Stimulated activated naive B cell treated with anti-CD40 and anti-IgM and Interleukin-4, amounts not matched to agents 10 μg/mL and 1 μg/mL and 100 μg/mL, for 72 hours (primary cell): ENCODE measurements at regions not wholly inside any gene's neighbourhood (a gene's known extent, or its start where the extent isn't known, plus 50 kb on each side); places are given as distances from the start of the nearest gene placed in this dataset.

ENCODE experiments used
- ATAC-seq, 2 donors: fragments of 150-1000 bp; cut with Tn5 transposase; replicated peaks; 2 replicates each; pipeline ENCODE4 v1.10.0; 2021; ENCODE audit warnings: moderate library complexity in 1 of 2
- DNase-seq: peaks from one replicate; pipeline ENCODE4 v3.0.0; 2021
- H3K27ac Mint-ChIP-seq: one replicate; pipeline ENCODE4 v1.8.0; 2022; ENCODE audit warnings: mild to moderate bottlenecking, mixed read lengths
- H3K27me3 Mint-ChIP-seq, 2 donors: one replicate each; pipeline ENCODE4 v1.8.0; 2022; ENCODE audit warnings: mixed read lengths in 2 of 2
- H3K36me3 Mint-ChIP-seq, 2 donors: one replicate each; pipeline ENCODE4 v1.8.0; 2022; ENCODE audit warnings: mixed read lengths in 2 of 2, mild to moderate bottlenecking in 1 of 2
- H3K4me1 Mint-ChIP-seq, 2 donors: one replicate each; pipeline ENCODE4 v1.8.0; 2022; ENCODE audit warnings: mixed read lengths in 2 of 2, mild to moderate bottlenecking in 1 of 2
- H3K4me3 Mint-ChIP-seq, 2 donors: one replicate each; pipeline ENCODE4 v1.8.0; 2022; ENCODE audit warnings: mild to moderate bottlenecking in 2 of 2, mixed read lengths in 2 of 2, moderate library complexity in 1 of 2
- H3K9me3 Mint-ChIP-seq, 2 donors: one replicate each; pipeline ENCODE4 v1.8.0; 2022; ENCODE audit warnings: mixed read lengths in 2 of 2, mild to moderate bottlenecking in 1 of 2

DNA sequence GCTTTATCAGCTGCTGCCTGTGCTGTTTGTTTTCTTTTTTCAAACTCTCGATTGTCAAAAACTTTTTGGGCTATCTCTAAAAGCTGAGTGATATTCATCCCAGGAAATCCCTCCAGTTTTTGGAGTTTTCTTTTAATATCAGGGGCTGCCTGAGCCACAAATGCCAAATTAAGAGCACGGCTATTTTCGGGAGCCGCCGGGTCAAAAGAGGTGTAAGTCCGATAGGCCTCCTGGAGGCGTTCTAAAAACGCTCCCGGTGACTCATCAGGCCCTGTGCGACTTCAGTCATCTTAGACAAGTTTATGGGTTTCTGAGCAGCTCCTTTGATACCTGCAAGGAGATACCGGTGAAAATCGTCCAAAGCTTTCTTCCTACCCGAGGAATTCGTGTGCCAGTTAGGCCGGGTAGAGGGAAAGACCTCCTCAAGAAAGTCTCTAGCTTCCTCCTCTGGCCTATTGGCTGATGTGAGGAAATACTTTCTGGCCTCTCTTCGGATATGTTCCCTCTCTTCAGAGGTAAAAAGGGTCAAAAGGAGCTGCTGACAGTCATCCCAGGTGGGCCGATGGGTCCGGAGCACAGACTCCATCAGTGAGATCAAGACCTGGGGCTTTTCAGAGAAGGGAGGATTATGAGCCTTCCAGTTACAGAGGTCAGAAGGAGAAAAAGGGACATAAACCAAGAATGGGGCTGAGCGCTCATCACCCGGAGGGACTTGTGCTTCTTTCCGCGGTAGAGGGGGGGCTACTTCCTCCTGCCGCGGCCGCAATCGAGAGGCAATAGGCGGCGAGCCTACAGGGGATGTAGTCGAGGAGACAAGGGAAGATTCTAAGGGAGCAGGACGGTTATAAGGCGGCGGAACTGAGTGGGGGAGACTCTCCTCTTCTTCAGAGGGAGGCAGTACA is 151.1 kb downstream of the TRIM27 start:
- Mint-ChIP-seq H3K9me3 (peaks cover 8 to 10% of the 10 kb centered on the region in 2 donors), H3K27ac (peak overlapping the region; percentile 95), H3K36me3 (peaks cover 4 to 15% of the 10 kb centered on the region in 2 donors), H3K4me1 (peaks cover 0 to 6% of the 10 kb centered on the region in 2 donors), H3K27me3 (peaks cover 90 to 98% of the 10 kb centered on the region in 2 donors), H3K4me3 (peak overlapping the region; percentile 26 to 52)
- DNase-seq (no peak), ATAC-seq (no peak)

GRCh38 chr6:28774292-28775051 is 149.3 kb downstream of the TRIM27 start:
- ATAC-seq: no peak
- Mint-ChIP-seq H3K27me3 (peaks cover 87 to 98% of the 10 kb centered on the region in 2 donors), H3K4me3 (no peak overlapping the region), H3K27ac (peak overlapping the region; percentile 89), H3K36me3 (peaks cover 4 to 15% of the 10 kb centered on the region in 2 donors), H3K9me3 (peaks cover 6 to 10% of the 10 kb centered on the region in 2 donors), H3K4me1 (peaks cover 0 to 6% of the 10 kb centered on the region in 2 donors)
- no peak for DNase-seq

GRCh38 chr6:28775052-28775376 is 148.8 kb downstream of the TRIM27 start:
- no peak for ATAC-seq
- Mint-ChIP-seq H3K36me3 (peaks cover 4 to 15% of the 10 kb centered on the region in 2 donors), H3K4me1 (peaks cover 0 to 6% of the 10 kb centered on the region in 2 donors), H3K27ac (peak overlapping the region; percentile 89), H3K27me3 (peaks cover 87 to 98% of the 10 kb centered on the region in 2 donors), H3K4me3 (peak overlapping the region in 1 of 2 donors; percentile 47), H3K9me3 (peaks cover 9 to 10% of the 10 kb centered on the region in 2 donors)
- no peak for DNase-seq

GRCh38 chr6:28775405-28776129 is 148.2 kb downstream of the TRIM27 start:
- peak overlapping the region; percentile 89 for H3K27ac Mint-ChIP-seq
- peaks cover 0 to 6% of the 10 kb centered on the region in 2 donors for H3K4me1 Mint-ChIP-seq
- H3K4me3 Mint-ChIP-seq: peak overlapping the region in 1 of 2 donors; percentile 47
- ATAC-seq (no peak), DNase-seq (no peak)
- H3K27me3 Mint-ChIP-seq: peaks cover 86 to 98% of the 10 kb centered on the region in 2 donors
- H3K36me3 Mint-ChIP-seq: peaks cover 4 to 15% of the 10 kb centered on the region in 2 donors
- peaks cover 9 to 10% of the 10 kb centered on the region in 2 donors for H3K9me3 Mint-ChIP-seq

DNA sequence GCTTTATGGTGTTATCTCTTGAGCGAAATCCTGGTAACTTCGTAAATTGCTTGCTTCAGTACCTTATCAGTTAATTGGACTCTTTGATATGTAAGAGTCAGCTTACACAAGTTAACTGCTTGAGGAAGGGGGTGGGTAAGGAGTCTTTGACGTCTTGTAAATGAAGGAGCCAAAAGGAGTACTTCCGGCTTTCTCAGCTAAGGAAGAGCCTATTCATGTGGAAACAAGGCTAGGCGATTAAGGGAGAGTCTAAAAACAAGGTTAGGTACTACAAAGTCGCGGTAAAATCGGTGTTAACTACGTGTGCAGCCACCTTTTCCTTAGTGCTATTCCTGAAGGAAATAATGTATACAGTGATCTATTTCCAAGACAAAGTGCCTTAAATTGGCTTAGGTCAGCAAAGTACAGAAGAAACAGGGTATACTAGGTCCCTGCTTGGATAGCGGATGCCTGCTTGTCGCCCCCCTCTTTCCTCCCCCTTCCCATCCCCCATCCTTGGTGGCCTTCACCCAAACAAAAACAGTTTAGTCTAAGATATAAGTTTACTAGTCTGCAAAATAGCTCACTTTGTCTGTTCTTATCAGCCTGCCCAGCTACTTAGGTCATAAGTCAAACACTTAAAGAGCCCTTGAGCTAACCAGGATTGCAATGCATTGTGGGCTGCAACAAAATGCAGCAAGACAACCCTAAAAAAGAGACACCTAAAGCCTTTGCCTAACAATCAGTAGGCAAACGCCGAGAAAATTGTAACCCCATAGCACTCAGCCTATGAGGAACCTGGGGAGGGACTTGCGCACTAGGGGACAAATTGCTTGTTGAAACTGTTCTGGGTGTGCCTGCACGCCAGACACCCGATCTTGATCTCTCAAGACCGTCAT is 147.3 kb downstream of the TRIM27 start:
- no peak overlapping the region for H3K27ac Mint-ChIP-seq
- peaks cover 83 to 96% of the 10 kb centered on the region in 2 donors for H3K27me3 Mint-ChIP-seq
- DNase-seq (no peak), ATAC-seq (no peak)
- peaks cover 4 to 20% of the 10 kb centered on the region in 2 donors for H3K36me3 Mint-ChIP-seq
- peaks cover 9 to 10% of the 10 kb centered on the region in 2 donors for H3K9me3 Mint-ChIP-seq
- H3K4me1 Mint-ChIP-seq: peaks cover 3 to 8% of the 10 kb centered on the region in 2 donors
- no peak overlapping the region for H3K4me3 Mint-ChIP-seq

- peaks cover 10 to 11% of the 10 kb centered on the region in 2 donors for H3K9me3 Mint-ChIP-seq
- DNase-seq: no peak
These were observed 146.7 kb downstream of the TRIM27 start for GRCh38 chr6:28777147-28777461.

GRCh38 chr6:28782113-28782673 is 141.6 kb downstream of the TRIM27 start:
- Mint-ChIP-seq H3K9me3 (peaks cover 8 to 21% of the 10 kb centered on the region in 2 donors), H3K4me1 (peaks cover 4 to 12% of the 10 kb centered on the region in 2 donors), H3K27me3 (peaks cover 78 to 89% of the 10 kb centered on the region in 2 donors), H3K27ac (peak overlapping the region; percentile 90), H3K4me3 (peak overlapping the region; percentile 74 to 75), H3K36me3 (peaks cover 14 to 25% of the 10 kb centered on the region in 2 donors)
- ATAC-seq (no peak), DNase-seq (no peak)

More at GRCh38 chr6:28777147-28777461, 146.7 kb downstream of the TRIM27 start:
- H3K36me3 Mint-ChIP-seq: peaks cover 6 to 25% of the 10 kb centered on the region in 2 donors
- ATAC-seq: no peak
- peaks cover 83 to 96% of the 10 kb centered on the region in 2 donors for H3K27me3 Mint-ChIP-seq
- peaks cover 8 to 9% of the 10 kb centered on the region in 2 donors for H3K4me1 Mint-ChIP-seq
- H3K27ac Mint-ChIP-seq: no peak overlapping the region
- H3K4me3 Mint-ChIP-seq: no peak overlapping the region

DNA sequence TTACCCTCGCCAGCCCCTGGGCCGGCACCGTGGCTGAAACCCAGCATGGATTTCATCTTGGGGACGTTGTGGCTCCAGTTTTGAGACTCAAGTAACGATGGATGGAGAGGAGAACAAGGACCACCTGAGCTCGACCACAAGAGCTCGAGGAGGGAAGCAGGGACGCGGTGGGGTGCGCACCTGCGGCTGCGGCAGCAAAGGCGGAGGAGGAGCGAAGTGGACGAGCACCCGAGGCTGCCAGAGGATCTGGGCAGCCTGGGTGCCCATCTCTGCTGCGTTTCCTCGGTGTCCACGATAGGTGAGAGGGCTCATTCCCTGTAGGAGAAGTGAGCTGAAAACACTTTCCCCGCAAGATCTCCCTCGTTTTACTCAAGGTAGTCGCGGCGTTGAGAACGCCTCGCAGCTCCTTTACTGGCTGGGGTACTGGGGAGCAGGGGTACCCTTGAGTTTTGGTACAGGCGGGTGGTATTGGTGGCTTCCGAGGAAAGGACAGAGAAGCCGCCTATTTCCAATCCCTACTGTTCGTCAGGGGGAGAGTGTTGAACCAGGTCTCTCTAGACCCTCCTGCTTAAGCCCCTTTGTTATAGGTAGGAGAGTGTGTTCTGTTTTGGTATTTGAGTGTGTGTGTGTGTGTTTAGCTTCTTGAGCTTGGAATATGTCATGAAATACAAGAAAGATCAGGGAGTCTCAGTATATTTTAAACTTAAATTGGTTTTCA is 137.7 kb downstream of the TRIM27 start:
- H3K36me3 Mint-ChIP-seq: peaks cover 19 to 31% of the 10 kb centered on the region in 2 donors
- no peak overlapping the region for H3K4me3 Mint-ChIP-seq
- H3K27ac Mint-ChIP-seq: peak overlapping the region; percentile 84

DNA sequence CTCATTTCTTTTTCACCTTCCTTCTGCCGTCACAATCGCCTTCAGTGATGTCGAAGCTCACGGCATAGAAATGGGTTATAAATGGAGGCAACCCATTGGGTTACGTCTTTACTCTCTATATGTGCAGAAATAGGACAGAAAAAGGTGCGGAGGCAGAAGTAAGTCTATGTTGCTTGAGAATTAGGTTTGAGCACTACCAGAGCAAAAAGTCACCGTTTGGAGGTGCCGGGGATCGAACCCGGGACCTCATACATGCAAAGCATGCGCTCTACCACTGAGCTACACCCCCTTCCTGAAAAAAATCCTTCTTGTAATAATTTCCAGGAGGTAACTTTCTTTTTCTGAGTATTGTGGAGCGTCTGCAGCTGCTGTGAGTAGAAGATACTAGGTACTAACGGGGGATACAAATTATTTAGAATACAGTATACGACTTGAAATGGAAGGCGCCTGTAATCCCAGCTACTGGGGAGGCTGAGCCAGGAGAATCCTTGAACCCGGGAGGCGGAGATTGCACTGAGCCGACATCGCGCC is 134.2 kb downstream of the TRIM27 start:
- ATAC-seq (peak; percentile 33 to 53), DNase-seq (no peak)
- peaks cover 6 to 14% of the 10 kb centered on the region in 2 donors for H3K9me3 Mint-ChIP-seq
- peaks cover 80 to 98% of the 10 kb centered on the region in 2 donors for H3K27me3 Mint-ChIP-seq
- H3K27ac Mint-ChIP-seq: peak overlapping the region; percentile 95
- peaks cover 10 to 11% of the 10 kb centered on the region in 2 donors for H3K4me1 Mint-ChIP-seq
- H3K4me3 Mint-ChIP-seq: peak overlapping the region; percentile 64 to 79
- peaks cover 8 to 10% of the 10 kb centered on the region in 2 donors for H3K36me3 Mint-ChIP-seq

More for the DNA sequence above, 137.7 kb downstream of the TRIM27 start:
- ATAC-seq (no peak), DNase-seq (no peak)
- H3K9me3 Mint-ChIP-seq: peaks cover 10 to 20% of the 10 kb centered on the region in 2 donors
- H3K4me1 Mint-ChIP-seq: peaks cover 10 to 20% of the 10 kb centered on the region in 2 donors
- peaks cover 83 to 92% of the 10 kb centered on the region in 2 donors for H3K27me3 Mint-ChIP-seq

GRCh38 chr6:28791002-28791383 is 132.8 kb downstream of the TRIM27 start:
- peaks cover 82 to 99% of the 10 kb centered on the region in 2 donors for H3K27me3 Mint-ChIP-seq
- DNase-seq (no peak), ATAC-seq (no peak)
- peak overlapping the region; percentile 71 for H3K27ac Mint-ChIP-seq
- H3K4me1 Mint-ChIP-seq: peaks cover 13 to 17% of the 10 kb centered on the region in 2 donors
- peaks cover 8 to 10% of the 10 kb centered on the region in 2 donors for H3K36me3 Mint-ChIP-seq
- peaks cover 6 to 10% of the 10 kb centered on the region in 2 donors for H3K9me3 Mint-ChIP-seq
- peak overlapping the region in 1 of 2 donors; percentile 39 for H3K4me3 Mint-ChIP-seq

DNA sequence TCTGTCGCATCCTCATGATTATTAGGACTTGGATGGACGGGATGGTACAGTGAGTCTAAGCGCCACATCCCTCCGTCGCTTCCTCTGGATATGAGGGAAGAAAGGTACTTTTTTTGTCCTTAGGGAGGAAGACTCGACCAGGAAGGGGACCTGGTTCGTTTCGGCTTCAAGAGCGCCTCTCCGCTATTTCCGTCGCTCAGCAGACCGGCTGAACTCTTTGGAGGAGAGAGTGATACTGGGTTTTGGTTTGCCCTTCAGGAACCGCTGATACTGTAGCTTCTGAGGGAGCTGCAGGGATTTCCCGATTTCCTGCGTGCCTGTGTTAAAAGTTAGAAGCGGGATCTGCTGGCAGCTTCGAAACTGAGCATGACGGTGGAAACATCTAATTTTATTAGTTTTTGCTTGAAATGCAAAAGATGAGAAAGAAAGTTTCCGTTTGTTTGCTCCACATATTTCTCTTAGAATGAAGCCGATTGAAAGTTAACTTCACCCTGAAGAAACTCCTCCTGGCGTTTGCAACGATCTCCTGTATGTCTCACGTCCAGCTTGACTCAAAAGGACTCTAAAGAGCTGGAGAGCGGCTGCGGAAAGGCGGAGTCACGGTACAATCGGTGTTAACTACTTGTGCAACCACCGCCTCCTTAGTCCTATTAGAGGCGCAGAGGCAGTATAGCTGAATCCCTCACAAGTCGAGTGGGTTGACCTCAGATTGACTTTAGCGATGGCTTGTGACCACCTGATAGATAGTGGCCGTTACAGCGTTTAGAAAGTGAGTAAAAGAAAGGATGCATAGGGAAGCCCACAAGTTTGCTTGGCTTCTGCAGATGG is 129.4 kb downstream of the TRIM27 start:
- Mint-ChIP-seq H3K9me3 (peaks cover 6 to 9% of the 10 kb centered on the region in 2 donors), H3K4me3 (peak overlapping the region in 1 of 2 donors; percentile 47), H3K36me3 (peaks cover 5 to 11% of the 10 kb centered on the region in 2 donors), H3K4me1 (peaks cover 15 to 18% of the 10 kb centered on the region in 2 donors), H3K27ac (peak overlapping the region; percentile 15), H3K27me3 (peaks cover 77 to 94% of the 10 kb centered on the region in 2 donors)
- DNase-seq: no peak
- no peak for ATAC-seq
